NCI-H2171 treated with DMSO at 0.1 percent for 48 hours (cell line): ENCODE measurements at regions not wholly inside any gene's neighbourhood (a gene's known extent, or its start where the extent isn't known, plus 50 kb on each side); places are given as distances from the start of the nearest gene placed in this dataset.

Experiments used
- DNase-seq: peaks from one replicate; lab custom pipeline; 2025; lab: John Stamatoyannopoulos, UW

GRCh38 chrX:94041881-94042280, 367.9 kb downstream of the FAM133A start:
- no peak for DNase-seq

- DNase-seq = no peak
Measured at GRCh38 chrX:94045724-94046123, 371.7 kb downstream of the FAM133A start.

GRCh38 chrX:94051926-94052325, 377.9 kb downstream of the FAM133A start:
- no peak for DNase-seq

GRCh38 chrX:94053575-94053974, 379.6 kb downstream of the FAM133A start:
- DNase-seq = no peak

GRCh38 chrX:94057385-94057784, 383.4 kb downstream of the FAM133A start:
- no peak for DNase-seq

GRCh38 chrX:94058728-94059382, 384.8 kb downstream of the FAM133A start:
- no peak for DNase-seq

- no peak for DNase-seq
Measured at GRCh38 chrX:94065091-94065490, 391.1 kb downstream of the FAM133A start.

GRCh38 chrX:94089149-94089548, 415.1 kb downstream of the FAM133A start:
- DNase-seq = no peak

- DNase-seq = no peak
Measured at GRCh38 chrX:94097868-94098267, 423.9 kb downstream of the FAM133A start.

GRCh38 chrX:94107981-94108380, 434.0 kb downstream of the FAM133A start:
- DNase-seq = no peak

- no peak for DNase-seq
Measured at GRCh38 chrX:94114362-94114761, 440.4 kb downstream of the FAM133A start.

- DNase-seq = no peak
Measured at GRCh38 chrX:94121799-94122198, 447.8 kb downstream of the FAM133A start.

GRCh38 chrX:94123062-94123461, 449.1 kb downstream of the FAM133A start:
- DNase-seq = no peak

- DNase-seq = no peak
Measured at GRCh38 chrX:94162971-94163370, 489.0 kb downstream of the FAM133A start.

- DNase-seq = no peak
Measured at GRCh38 chrX:94178145-94178788, 504.3 kb downstream of the FAM133A start.

GRCh38 chrX:94204524-94204923, 530.5 kb downstream of the FAM133A start:
- DNase-seq = no peak

GRCh38 chrX:94216738-94217137, 542.7 kb downstream of the FAM133A start:
- DNase-seq = no peak

GRCh38 chrX:94252211-94252610, 578.2 kb downstream of the FAM133A start:
- DNase-seq = no peak

GRCh38 chrX:94256396-94256795, 582.4 kb downstream of the FAM133A start:
- DNase-seq = no peak

GRCh38 chrX:94265323-94265722, 591.3 kb downstream of the FAM133A start:
- DNase-seq = no peak

- DNase-seq = no peak
Measured at GRCh38 chrX:94288325-94288724, 614.3 kb downstream of the FAM133A start.

- no peak for DNase-seq
Measured at GRCh38 chrX:94288972-94289371, 615.0 kb downstream of the FAM133A start.

GRCh38 chrX:94302446-94302845, 628.4 kb downstream of the FAM133A start:
- no peak for DNase-seq

GRCh38 chrX:94329182-94329581, 655.2 kb downstream of the FAM133A start:
- no peak for DNase-seq
